A673 (cell line): ENCODE measurements at regions not wholly inside any gene's neighbourhood (a gene's known extent, or its start where the extent isn't known, plus 50 kb on each side); places are given as distances from the start of the nearest gene placed in this dataset.
"Not testable (repeated sequence)": the region's sequence is repeated elsewhere in the genome, so short reads cannot be mapped to it uniquely, and the experiment has no call there.

Experiments
- EZH2 ChIP-seq: fragments of 200-600 bp; sonication (generic); IDR thresholded peaks from 2 replicates; pipeline ENCODE4 v1.6.1; 2017; ENCODE audit warnings: borderline replicate concordance, low read depth, mild to moderate bottlenecking, mixed read lengths, antibody characterized with exemption, low read length; ENCODE audit not compliant: poor library complexity, severe bottlenecking
- TF ChIP-seq, protein P1 (sequence below): fragments of 300-800, 200-600 bp; sonication (generic); conservative IDR thresholded peaks from 2 replicates; pipeline ENCODE4 v1.5.1; 2017; ENCODE audit warnings: low read depth, mild to moderate bottlenecking, antibody characterized with exemption, low read length, moderate library complexity, mixed read lengths

DNA sequence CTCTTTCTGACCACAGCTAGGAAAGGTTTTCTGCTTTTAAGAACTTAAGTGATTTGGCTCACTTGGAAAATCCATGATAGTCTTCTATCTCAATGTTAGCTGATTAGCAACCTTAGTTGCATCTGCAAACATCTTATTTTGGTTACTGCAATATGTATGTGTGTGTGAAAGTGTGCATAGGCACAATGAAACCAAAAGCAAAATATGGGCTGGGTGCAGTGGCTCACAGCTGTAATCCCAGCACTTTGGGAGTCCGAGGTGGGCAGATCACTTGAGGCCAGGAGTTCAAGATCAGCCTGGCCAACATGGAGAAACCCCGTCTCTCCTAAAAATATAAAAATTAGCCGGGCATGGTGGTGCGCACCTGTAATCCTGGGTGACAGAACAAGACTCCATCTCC is 246.9 kb upstream of the NCAM1 start:
- TF ChIP-seq, protein P1, sequence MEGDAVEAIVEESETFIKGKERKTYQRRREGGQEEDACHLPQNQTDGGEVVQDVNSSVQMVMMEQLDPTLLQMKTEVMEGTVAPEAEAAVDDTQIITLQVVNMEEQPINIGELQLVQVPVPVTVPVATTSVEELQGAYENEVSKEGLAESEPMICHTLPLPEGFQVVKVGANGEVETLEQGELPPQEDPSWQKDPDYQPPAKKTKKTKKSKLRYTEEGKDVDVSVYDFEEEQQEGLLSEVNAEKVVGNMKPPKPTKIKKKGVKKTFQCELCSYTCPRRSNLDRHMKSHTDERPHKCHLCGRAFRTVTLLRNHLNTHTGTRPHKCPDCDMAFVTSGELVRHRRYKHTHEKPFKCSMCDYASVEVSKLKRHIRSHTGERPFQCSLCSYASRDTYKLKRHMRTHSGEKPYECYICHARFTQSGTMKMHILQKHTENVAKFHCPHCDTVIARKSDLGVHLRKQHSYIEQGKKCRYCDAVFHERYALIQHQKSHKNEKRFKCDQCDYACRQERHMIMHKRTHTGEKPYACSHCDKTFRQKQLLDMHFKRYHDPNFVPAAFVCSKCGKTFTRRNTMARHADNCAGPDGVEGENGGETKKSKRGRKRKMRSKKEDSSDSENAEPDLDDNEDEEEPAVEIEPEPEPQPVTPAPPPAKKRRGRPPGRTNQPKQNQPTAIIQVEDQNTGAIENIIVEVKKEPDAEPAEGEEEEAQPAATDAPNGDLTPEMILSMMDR = not testable (repeated sequence)
- TF ChIP-seq EZH2 = not testable (repeated sequence)
